ENCODE measurements at regions not wholly inside any gene's neighbourhood (a gene's known extent, or its start where the extent isn't known, plus 50 kb on each side); places are given as distances from the start of the nearest gene placed in this dataset.

DNA sequence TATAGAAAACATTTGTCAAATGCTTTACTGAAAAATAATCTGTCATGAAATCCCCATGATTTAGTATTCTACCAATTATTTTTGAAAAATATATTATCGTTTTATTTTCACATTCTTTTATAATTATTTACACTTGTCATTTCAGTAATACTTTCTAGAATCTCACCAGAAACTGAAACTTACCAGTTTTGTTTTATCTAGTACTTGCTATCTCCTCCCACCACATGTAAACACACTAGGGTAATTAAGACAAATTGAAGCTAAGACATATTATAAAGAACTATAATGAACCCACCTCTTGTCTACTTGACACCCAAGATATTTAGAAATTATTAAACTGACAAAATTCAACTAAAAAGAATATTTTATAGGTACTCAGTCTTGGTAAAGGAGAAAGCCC is 51.5 kb upstream of the GRM3 start:
- no peak for ATAC-seq (ENCODE audit: low read depth in 2 of 2)
- Mint-ChIP-seq H3K36me3 (no peaks in the 10 kb centered on the region), H3K27me3 (no peaks in the 10 kb centered on the region), H3K4me3 (no peak overlapping the region), H3K4me1 (no peaks in the 10 kb centered on the region), H3K9me3 (peaks cover 0 to 14% (median 5%) of the 10 kb centered on the region in 7 donors), H3K27ac (no peak overlapping the region)
- H3K4me3 ChIP-seq (ENCODE audit: low read depth, low read length): no peak overlapping the region
- H3K4me1 ChIP-seq (ENCODE audit: control insufficient read depth, insufficient read depth, low read length, poor library complexity, severe bottlenecking): no peaks in the 10 kb centered on the region
- no peaks in the 10 kb centered on the region for H3K27me3 ChIP-seq (ENCODE audit: control insufficient read depth, insufficient read depth, low read length)
- H3K9me3 ChIP-seq (ENCODE audit: control insufficient read depth in 2 of 2, low read length in 2 of 2): no peaks in the 10 kb centered on the region
- no peak for DNase-seq
- no peak overlapping the region for H3K27ac ChIP-seq (ENCODE audit: insufficient read depth, low read length, poor library complexity, severe bottlenecking)
- H3K36me3 ChIP-seq (ENCODE audit: control insufficient read depth, insufficient read depth, low read length): no peaks in the 10 kb centered on the region

GRCh38 chr7:86574006-86574405 is 69.7 kb upstream of the GRM3 start:
- no peaks in the 10 kb centered on the region for H3K36me3 ChIP-seq (ENCODE audit: control insufficient read depth, insufficient read depth, low read length)
- DNase-seq: no peak
- no peak overlapping the region for H3K4me3 ChIP-seq (ENCODE audit: low read depth, low read length)
- ATAC-seq (ENCODE audit: low read depth in 2 of 2): no peak
- no peaks in the 10 kb centered on the region for H3K9me3 ChIP-seq (ENCODE audit: control insufficient read depth in 2 of 2, low read length in 2 of 2)
- no peak overlapping the region for H3K27ac ChIP-seq (ENCODE audit: insufficient read depth, low read length, poor library complexity, severe bottlenecking)
- Mint-ChIP-seq H3K4me3 (no peak overlapping the region), H3K27me3 (no peaks in the 10 kb centered on the region), H3K9me3 (peaks cover 0 to 13% (median 3%) of the 10 kb centered on the region in 7 donors), H3K27ac (no peak overlapping the region), H3K36me3 (no peaks in the 10 kb centered on the region), H3K4me1 (no peaks in the 10 kb centered on the region)
- H3K4me1 ChIP-seq (ENCODE audit: control insufficient read depth, insufficient read depth, low read length, poor library complexity, severe bottlenecking): no peaks in the 10 kb centered on the region
- H3K27me3 ChIP-seq (ENCODE audit: control insufficient read depth, insufficient read depth, low read length): no peaks in the 10 kb centered on the region

DNA sequence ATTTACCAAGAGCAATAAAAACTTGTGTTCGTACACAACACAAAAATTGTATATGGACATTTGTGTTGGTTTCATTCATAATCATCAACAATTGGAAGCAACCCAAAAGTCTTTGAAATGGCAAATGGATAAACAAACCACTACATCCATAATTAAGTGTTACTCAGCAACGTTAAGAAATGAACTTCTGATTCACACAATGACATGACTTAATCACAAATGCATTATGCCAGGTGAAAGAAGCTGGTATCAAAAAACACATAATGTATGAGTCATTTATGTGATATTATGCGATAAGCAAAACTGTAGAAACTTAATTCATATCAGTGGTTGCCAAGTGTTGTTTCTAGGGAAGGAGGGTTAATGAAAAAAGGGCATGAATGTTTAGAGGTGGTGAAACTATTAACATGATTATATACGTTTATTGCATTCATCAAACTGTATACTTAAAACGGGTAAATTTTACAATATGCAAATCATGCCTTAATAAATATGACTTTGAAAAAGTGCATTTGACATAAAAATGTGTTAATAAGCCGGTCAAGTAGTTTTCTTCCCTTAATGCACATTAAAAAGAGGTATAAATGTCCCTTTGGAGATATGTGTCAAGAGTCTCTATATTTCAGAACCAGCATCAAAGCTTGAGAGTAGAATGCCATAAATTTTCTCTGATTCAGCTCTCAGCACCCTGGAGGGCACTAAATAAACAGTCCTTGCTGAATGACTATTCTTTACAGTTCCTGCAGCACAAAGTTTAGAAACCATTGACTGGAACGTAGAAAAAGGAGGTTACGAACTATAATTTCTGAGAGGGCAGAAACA is 84.8 kb upstream of the GRM3 start:
- no peaks in the 10 kb centered on the region for H3K27me3 Mint-ChIP-seq
- no peaks in the 10 kb centered on the region for H3K27me3 ChIP-seq (ENCODE audit: control insufficient read depth, insufficient read depth, low read length)
- H3K9me3 Mint-ChIP-seq: peaks cover 0 to 7% (median 2%) of the 10 kb centered on the region in 7 donors
- H3K36me3 ChIP-seq (ENCODE audit: control insufficient read depth, insufficient read depth, low read length): no peaks in the 10 kb centered on the region
- H3K9me3 ChIP-seq (ENCODE audit: control insufficient read depth in 2 of 2, low read length in 2 of 2): no peaks in the 10 kb centered on the region
- H3K4me1 Mint-ChIP-seq: no peaks in the 10 kb centered on the region
- no peak overlapping the region for H3K27ac Mint-ChIP-seq
- no peak overlapping the region for H3K27ac ChIP-seq (ENCODE audit: insufficient read depth, low read length, poor library complexity, severe bottlenecking)
- H3K4me3 Mint-ChIP-seq: no peak overlapping the region
- DNase-seq (no peak), ATAC-seq (ENCODE audit: low read depth in 2 of 2) (no peak)
- H3K4me1 ChIP-seq (ENCODE audit: control insufficient read depth, insufficient read depth, low read length, poor library complexity, severe bottlenecking): no peaks in the 10 kb centered on the region
- H3K36me3 Mint-ChIP-seq: no peaks in the 10 kb centered on the region
- no peak overlapping the region for H3K4me3 ChIP-seq (ENCODE audit: low read depth, low read length)

DNA sequence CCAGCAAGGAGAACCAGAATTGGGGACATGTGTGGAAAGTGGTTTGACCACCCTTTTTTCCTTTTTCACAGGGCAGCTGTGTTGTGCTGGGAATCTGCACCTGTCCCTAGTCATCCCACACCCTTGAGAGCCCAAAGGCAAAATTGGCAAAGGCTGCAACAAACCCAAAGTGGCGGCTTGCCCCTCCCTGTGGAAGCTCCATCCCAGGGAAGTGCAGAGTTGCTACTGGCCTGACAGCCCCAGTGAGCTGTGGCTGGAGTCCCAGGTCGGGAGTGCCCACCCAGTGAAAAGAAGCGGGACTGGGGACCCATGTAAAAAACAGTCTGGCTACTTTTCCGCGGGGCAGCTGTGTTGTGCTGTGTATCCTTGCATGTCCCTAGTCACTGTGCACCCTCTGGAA is 109.1 kb upstream of the GRM3 start:
- Histone ChIP-seq H3K4me1 (ENCODE audit: control insufficient read depth, insufficient read depth, low read length, poor library complexity, severe bottlenecking) (no peaks in the 10 kb centered on the region), H3K9me3 (ENCODE audit: control insufficient read depth in 2 of 2, low read length in 2 of 2) (peaks cover 0 to 6% of the 10 kb centered on the region in 2 experiments), H3K27ac (ENCODE audit: insufficient read depth, low read length, poor library complexity, severe bottlenecking) (no peak overlapping the region), H3K36me3 (ENCODE audit: control insufficient read depth, insufficient read depth, low read length) (no peaks in the 10 kb centered on the region), H3K4me3 (ENCODE audit: low read depth, low read length) (no peak overlapping the region), H3K27me3 (ENCODE audit: control insufficient read depth, insufficient read depth, low read length) (no peaks in the 10 kb centered on the region)
- Mint-ChIP-seq H3K9me3 (peaks cover 4 to 11% (median 5%) of the 10 kb centered on the region in 7 donors), H3K27me3 (no peaks in the 10 kb centered on the region), H3K4me1 (no peaks in the 10 kb centered on the region), H3K27ac (no peak overlapping the region), H3K36me3 (no peaks in the 10 kb centered on the region), H3K4me3 (no peak overlapping the region)
- ATAC-seq (ENCODE audit: low read depth in 2 of 2) (no peak), DNase-seq (no peak)

- Mint-ChIP-seq H3K9me3 (peaks cover 0 to 8% (median 3%) of the 10 kb centered on the region in 7 donors), H3K27me3 (no peaks in the 10 kb centered on the region), H3K4me1 (no peaks in the 10 kb centered on the region), H3K36me3 (no peaks in the 10 kb centered on the region), H3K27ac (no peak overlapping the region), H3K4me3 (no peak overlapping the region)
- Histone ChIP-seq H3K9me3 (ENCODE audit: control insufficient read depth in 2 of 2, low read length in 2 of 2) (no peaks in the 10 kb centered on the region), H3K4me3 (ENCODE audit: low read depth, low read length) (no peak overlapping the region), H3K36me3 (ENCODE audit: control insufficient read depth, insufficient read depth, low read length) (no peaks in the 10 kb centered on the region), H3K27ac (ENCODE audit: insufficient read depth, low read length, poor library complexity, severe bottlenecking) (no peak overlapping the region), H3K27me3 (ENCODE audit: control insufficient read depth, insufficient read depth, low read length) (no peaks in the 10 kb centered on the region), H3K4me1 (ENCODE audit: control insufficient read depth, insufficient read depth, low read length, poor library complexity, severe bottlenecking) (no peaks in the 10 kb centered on the region)
- ATAC-seq (ENCODE audit: low read depth in 2 of 2) (no peak), DNase-seq (no peak)
These were observed 139.5 kb upstream of the GRM3 start for GRCh38 chr7:86504229-86504628.

GRCh38 chr7:86499986-86500385 is 143.7 kb upstream of the GRM3 start:
- peaks cover 0 to 8% (median 4%) of the 10 kb centered on the region in 7 donors for H3K9me3 Mint-ChIP-seq
- no peaks in the 10 kb centered on the region for H3K4me1 Mint-ChIP-seq
- no peaks in the 10 kb centered on the region for H3K36me3 Mint-ChIP-seq

GRCh38 chr7:86485827-86486226 is 157.9 kb upstream of the GRM3 start:
- Histone ChIP-seq H3K36me3 (ENCODE audit: control insufficient read depth, insufficient read depth, low read length) (no peaks in the 10 kb centered on the region), H3K4me1 (ENCODE audit: control insufficient read depth, insufficient read depth, low read length, poor library complexity, severe bottlenecking) (no peaks in the 10 kb centered on the region), H3K9me3 (ENCODE audit: control insufficient read depth in 2 of 2, low read length in 2 of 2) (no peaks in the 10 kb centered on the region), H3K27me3 (ENCODE audit: control insufficient read depth, insufficient read depth, low read length) (no peaks in the 10 kb centered on the region), H3K4me3 (ENCODE audit: low read depth, low read length) (no peak overlapping the region), H3K27ac (ENCODE audit: insufficient read depth, low read length, poor library complexity, severe bottlenecking) (no peak overlapping the region)
- Mint-ChIP-seq H3K4me3 (no peak overlapping the region), H3K27me3 (no peaks in the 10 kb centered on the region), H3K27ac (no peak overlapping the region), H3K36me3 (no peaks in the 10 kb centered on the region), H3K4me1 (no peaks in the 10 kb centered on the region), H3K9me3 (peaks cover 0 to 10% (median 2%) of the 10 kb centered on the region in 7 donors)
- ATAC-seq (ENCODE audit: low read depth in 2 of 2): no peak
- no peak for DNase-seq

More at GRCh38 chr7:86499986-86500385, 143.7 kb upstream of the GRM3 start:
- Histone ChIP-seq H3K27me3 (ENCODE audit: control insufficient read depth, insufficient read depth, low read length) (no peaks in the 10 kb centered on the region), H3K4me3 (ENCODE audit: low read depth, low read length) (no peak overlapping the region), H3K9me3 (ENCODE audit: control insufficient read depth in 2 of 2, low read length in 2 of 2) (no peaks in the 10 kb centered on the region), H3K36me3 (ENCODE audit: control insufficient read depth, insufficient read depth, low read length) (no peaks in the 10 kb centered on the region), H3K4me1 (ENCODE audit: control insufficient read depth, insufficient read depth, low read length, poor library complexity, severe bottlenecking) (no peaks in the 10 kb centered on the region), H3K27ac (ENCODE audit: insufficient read depth, low read length, poor library complexity, severe bottlenecking) (no peak overlapping the region)
- Mint-ChIP-seq H3K27me3 (no peaks in the 10 kb centered on the region), H3K27ac (no peak overlapping the region), H3K4me3 (no peak overlapping the region)
- ATAC-seq (ENCODE audit: low read depth in 2 of 2) (no peak), DNase-seq (no peak)

GRCh38 chr7:86479144-86479543 is 164.6 kb upstream of the GRM3 start:
- H3K27me3 Mint-ChIP-seq: no peaks in the 10 kb centered on the region
- Histone ChIP-seq H3K27me3 (ENCODE audit: control insufficient read depth, insufficient read depth, low read length) (no peaks in the 10 kb centered on the region), H3K36me3 (ENCODE audit: control insufficient read depth, insufficient read depth, low read length) (no peaks in the 10 kb centered on the region), H3K27ac (ENCODE audit: insufficient read depth, low read length, poor library complexity, severe bottlenecking) (no peak overlapping the region), H3K4me3 (ENCODE audit: low read depth, low read length) (no peak overlapping the region), H3K4me1 (ENCODE audit: control insufficient read depth, insufficient read depth, low read length, poor library complexity, severe bottlenecking) (no peaks in the 10 kb centered on the region), H3K9me3 (ENCODE audit: control insufficient read depth in 2 of 2, low read length in 2 of 2) (no peaks in the 10 kb centered on the region)
- no peak overlapping the region for H3K27ac Mint-ChIP-seq
- DNase-seq (no peak), ATAC-seq (ENCODE audit: low read depth in 2 of 2) (no peak)
- H3K9me3 Mint-ChIP-seq: peaks cover 0 to 10% (median 2%) of the 10 kb centered on the region in 7 donors
- H3K4me1 Mint-ChIP-seq: no peaks in the 10 kb centered on the region
- no peak overlapping the region for H3K4me3 Mint-ChIP-seq
- no peaks in the 10 kb centered on the region for H3K36me3 Mint-ChIP-seq

Data from CD4-positive, CD25-positive, alpha-beta regulatory T cell (primary cell).